VCaP (cell line): ENCODE measurements at regions not wholly inside any gene's neighbourhood (a gene's known extent, or its start where the extent isn't known, plus 50 kb on each side); places are given as distances from the start of the nearest gene placed in this dataset.

Experiments used
- H3K27ac ChIP-seq: fragments of 450-650 bp; 2 replicates; pipeline ENCODE4 v1.5.1; 2017
- CTCF ChIP-seq: fragments of 450-650 bp; conservative IDR thresholded peaks from 2 replicates; pipeline ENCODE4 v1.5.1; 2017; ENCODE audit warnings: mild to moderate bottlenecking, moderate library complexity

- no peak for TF ChIP-seq CTCF
- no peak overlapping the region for H3K27ac ChIP-seq
Measured at GRCh38 chr1:238898856-238899255, 487.5 kb upstream of the CHRM3 start.

- no peak overlapping the region for H3K27ac ChIP-seq
- TF ChIP-seq CTCF, result no peak
Measured at GRCh38 chr1:238895911-238896310, 490.5 kb upstream of the CHRM3 start.

- TF ChIP-seq CTCF, result no peak
- H3K27ac ChIP-seq, result no peak overlapping the region
Measured at GRCh38 chr1:238892612-238893011, 493.8 kb upstream of the CHRM3 start.

GRCh38 chr1:238861342-238862066, 524.9 kb upstream of the CHRM3 start:
- H3K27ac ChIP-seq, result no peak overlapping the region
- no peak for TF ChIP-seq CTCF

GRCh38 chr1:238833919-238834318, 552.4 kb upstream of the CHRM3 start:
- H3K27ac ChIP-seq, result no peak overlapping the region
- no peak for TF ChIP-seq CTCF

GRCh38 chr1:238832106-238832505, 554.3 kb upstream of the CHRM3 start:
- no peak overlapping the region for H3K27ac ChIP-seq
- no peak for TF ChIP-seq CTCF

GRCh38 chr1:238830036-238830611, 556.2 kb upstream of the CHRM3 start:
- H3K27ac ChIP-seq, result no peak overlapping the region
- TF ChIP-seq CTCF, result no peak
